ENCODE measurements at regions not wholly inside any gene's neighbourhood (a gene's known extent, or its start where the extent isn't known, plus 50 kb on each side); places are given as distances from the start of the nearest gene placed in this dataset.

DNA sequence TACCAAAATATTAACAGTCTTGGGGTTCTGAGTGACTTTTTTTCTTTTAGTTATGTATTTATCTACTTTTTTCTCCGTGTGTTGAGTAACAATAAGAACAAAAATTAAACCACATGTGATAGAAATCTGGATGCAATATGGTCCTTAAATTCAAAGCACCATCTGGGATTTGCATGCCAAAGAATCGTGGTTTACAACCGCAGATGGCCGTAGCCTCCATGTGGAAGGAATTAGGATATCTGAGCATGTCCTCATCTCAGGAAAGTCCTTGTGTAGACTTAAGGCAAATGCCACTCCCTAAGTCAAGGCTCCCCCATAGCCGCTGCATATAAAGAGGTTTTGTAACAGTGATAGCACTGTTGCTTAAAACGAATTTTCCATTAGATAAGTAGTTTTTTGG is 304.0 kb downstream of the ZEB1 start:
- Histone ChIP-seq H3K27ac (peak overlapping the region; percentile 61), H3K27me3 (ENCODE audit: insufficient read depth in 3 of 3, low read length in 2 of 3) (no peaks in the 10 kb centered on the region), H3K4me1 (peaks cover 22% of the 10 kb centered on the region), H3K36me3 (ENCODE audit: insufficient read depth in 1 of 2, low read depth in 1 of 2) (no peaks in the 10 kb centered on the region), H3K4me3 (no peak overlapping the region), H3K9me3 (peaks cover 11% of the 10 kb centered on the region)
- DNase-seq = peak in 1 of 2 donors; percentile 21
- TF ChIP-seq, protein P1, sequence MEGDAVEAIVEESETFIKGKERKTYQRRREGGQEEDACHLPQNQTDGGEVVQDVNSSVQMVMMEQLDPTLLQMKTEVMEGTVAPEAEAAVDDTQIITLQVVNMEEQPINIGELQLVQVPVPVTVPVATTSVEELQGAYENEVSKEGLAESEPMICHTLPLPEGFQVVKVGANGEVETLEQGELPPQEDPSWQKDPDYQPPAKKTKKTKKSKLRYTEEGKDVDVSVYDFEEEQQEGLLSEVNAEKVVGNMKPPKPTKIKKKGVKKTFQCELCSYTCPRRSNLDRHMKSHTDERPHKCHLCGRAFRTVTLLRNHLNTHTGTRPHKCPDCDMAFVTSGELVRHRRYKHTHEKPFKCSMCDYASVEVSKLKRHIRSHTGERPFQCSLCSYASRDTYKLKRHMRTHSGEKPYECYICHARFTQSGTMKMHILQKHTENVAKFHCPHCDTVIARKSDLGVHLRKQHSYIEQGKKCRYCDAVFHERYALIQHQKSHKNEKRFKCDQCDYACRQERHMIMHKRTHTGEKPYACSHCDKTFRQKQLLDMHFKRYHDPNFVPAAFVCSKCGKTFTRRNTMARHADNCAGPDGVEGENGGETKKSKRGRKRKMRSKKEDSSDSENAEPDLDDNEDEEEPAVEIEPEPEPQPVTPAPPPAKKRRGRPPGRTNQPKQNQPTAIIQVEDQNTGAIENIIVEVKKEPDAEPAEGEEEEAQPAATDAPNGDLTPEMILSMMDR (IDR thresholded peaks at IDR 0.05) = peak; percentile 27
- ATAC-seq = peak; percentile 39 to 67 (median 52)
- WGBS, 3 donors = 34 to 53% (median 37%) methylated on average over 6 of the region's 6 CpGs
- intact Hi-C loops (cut with DNase I) = no loop called here

DNA sequence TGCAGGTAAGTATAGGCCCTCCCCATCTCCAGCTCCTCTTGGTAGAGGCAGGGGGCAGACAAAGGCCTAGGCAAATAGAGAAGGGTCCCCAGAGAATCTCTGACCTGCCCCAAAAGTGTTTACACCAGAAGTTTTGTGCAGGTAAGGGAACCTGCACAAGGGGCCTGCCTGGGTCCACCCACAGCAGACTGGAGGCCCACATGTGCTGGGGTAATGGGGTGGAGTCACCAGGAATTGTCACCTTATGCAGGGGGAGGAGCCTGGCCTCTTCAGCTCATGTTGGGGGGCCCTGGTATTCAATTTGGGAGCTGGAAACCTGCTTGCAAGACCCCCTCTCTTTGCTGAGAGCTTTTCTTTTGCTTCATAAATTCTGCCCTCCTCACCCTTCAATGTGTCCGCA is 302.7 kb downstream of the ZEB1 start:
- DNase-seq (peak in 1 of 2 donors; percentile 23), ATAC-seq (no peak)
- TF ChIP-seq, protein P1 (IDR thresholded peaks at IDR 0.05) = no peak
- Histone ChIP-seq H3K9me3 (peaks cover 8% of the 10 kb centered on the region), H3K4me3 (no peak overlapping the region), H3K27ac (no peak overlapping the region), H3K36me3 (ENCODE audit: insufficient read depth in 1 of 2, low read depth in 1 of 2) (no peaks in the 10 kb centered on the region), H3K4me1 (peaks cover 22% of the 10 kb centered on the region), H3K27me3 (ENCODE audit: insufficient read depth in 3 of 3, low read length in 2 of 3) (no peaks in the 10 kb centered on the region)
- 92 to 94% (median 94%) methylated on average over 1 of the region's 1 CpG for WGBS, 3 donors
- intact Hi-C loops (cut with DNase I) = no loop called here

DNA sequence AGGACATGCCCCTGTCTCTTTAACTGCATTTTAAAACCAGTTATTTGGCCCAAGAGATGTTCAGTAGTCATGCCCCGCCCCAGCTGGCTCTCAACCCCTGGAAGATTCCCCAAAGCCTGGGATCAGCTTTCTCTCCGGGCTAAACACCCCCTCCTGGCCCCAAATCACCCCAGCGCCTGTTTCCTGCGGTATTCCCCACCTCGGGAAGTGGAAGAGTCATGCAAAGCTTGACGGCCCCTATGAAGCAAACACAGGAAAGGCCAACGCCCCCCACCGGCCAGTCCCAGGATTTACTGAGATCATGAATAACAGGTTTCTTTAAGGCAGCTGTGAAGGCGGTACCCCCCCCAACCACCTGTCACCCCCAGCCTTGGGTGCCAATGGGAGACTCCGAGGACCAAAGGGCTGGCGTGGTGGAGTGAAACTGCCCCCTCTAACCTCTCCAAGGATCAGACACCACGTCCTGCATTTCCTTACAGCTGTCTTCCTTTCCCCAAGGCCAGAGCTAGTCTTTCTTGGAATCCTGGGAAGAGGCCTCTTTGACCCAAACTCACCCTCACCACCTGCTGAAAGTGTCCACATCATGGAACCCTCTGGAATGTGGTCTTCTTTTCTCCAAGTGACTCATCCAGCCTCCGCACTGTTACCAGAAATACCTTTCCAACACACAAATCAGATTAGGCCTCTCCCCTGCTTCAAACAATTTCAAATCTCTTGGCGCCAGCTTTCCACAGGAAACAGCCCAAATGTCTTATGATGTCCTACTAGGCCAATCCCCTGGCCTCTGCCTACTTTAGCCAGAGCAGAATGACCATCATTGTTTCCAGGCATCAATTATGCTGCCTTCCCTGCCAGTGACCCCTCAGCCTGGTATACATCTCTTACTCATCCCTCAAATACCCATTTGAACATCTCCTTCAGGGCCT is 301.5 kb downstream of the ZEB1 start:
- ATAC-seq (peak; percentile 46 to 68 (median 56)), DNase-seq (peak; percentile 85 to 91)
- H3K9me3 ChIP-seq = no peaks in the 10 kb centered on the region
- intact Hi-C loops (cut with DNase I) = no loop called here
- no peaks in the 10 kb centered on the region for H3K27me3 ChIP-seq (ENCODE audit: insufficient read depth in 3 of 3, low read length in 2 of 3)
- WGBS, 3 donors = 32 to 39% (median 33%) methylated on average over 14 of the region's 14 CpGs
- peak overlapping the region; percentile 46 for H3K27ac ChIP-seq
- no peak overlapping the region for H3K4me3 ChIP-seq
- peaks cover 22% of the 10 kb centered on the region for H3K4me1 ChIP-seq
- TF ChIP-seq, protein P1 (IDR thresholded peaks at IDR 0.05) = no peak
- H3K36me3 ChIP-seq (ENCODE audit: insufficient read depth in 1 of 2, low read depth in 1 of 2) = no peaks in the 10 kb centered on the region

DNA sequence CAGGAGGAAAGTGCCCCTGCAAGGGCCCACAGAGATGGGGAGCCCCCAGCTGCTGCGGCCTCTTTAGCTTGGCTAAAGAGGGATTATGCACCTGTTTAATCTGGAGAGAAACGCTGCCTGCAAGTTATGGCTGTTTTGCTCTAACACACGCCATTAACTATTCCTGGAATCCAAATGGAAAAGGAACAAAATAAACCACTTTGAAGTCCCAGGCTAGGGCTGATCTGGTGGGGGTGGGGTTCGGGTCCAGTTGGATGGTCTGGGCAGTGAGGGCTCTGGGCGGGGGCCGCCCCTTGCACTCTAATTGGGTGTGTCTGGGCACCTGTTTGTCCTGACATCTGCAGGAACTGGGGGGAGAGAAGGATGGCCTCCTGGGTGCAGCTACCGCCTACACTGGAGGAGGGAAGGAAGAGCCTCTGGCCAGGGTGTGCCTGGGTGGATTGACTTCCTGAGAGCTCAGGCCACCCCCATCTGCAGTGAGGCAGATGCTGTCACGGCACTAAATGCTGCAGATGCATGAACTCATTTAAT is 300.6 kb downstream of the ZEB1 start:
- intact Hi-C loops (cut with DNase I) = loop anchor here in 1 of 2 donors (5.0 kb wide), 1 partner anchor 78 kb away; no protein-coding TSS in a partner anchor
- TF ChIP-seq, protein P1 (IDR thresholded peaks at IDR 0.05) = no peak
- ATAC-seq = no peak

More for the DNA sequence above, 300.6 kb downstream of the ZEB1 start:
- no peak overlapping the region for H3K4me3 ChIP-seq
- H3K4me1 ChIP-seq = peaks cover 22% of the 10 kb centered on the region
- H3K9me3 ChIP-seq = no peaks in the 10 kb centered on the region
- peak overlapping the region; percentile 50 for H3K27ac ChIP-seq
- H3K27me3 ChIP-seq (ENCODE audit: insufficient read depth in 3 of 3, low read length in 2 of 3) = no peaks in the 10 kb centered on the region
- WGBS, 3 donors = 45 to 58% (median 48%) methylated on average over 8 of the region's 8 CpGs
- H3K36me3 ChIP-seq (ENCODE audit: insufficient read depth in 1 of 2, low read depth in 1 of 2) = no peaks in the 10 kb centered on the region
- DNase-seq = peak; percentile 25 to 58

Measured in psoas muscle (tissue), 7 donors.